ENCODE measurements at regions not wholly inside any gene's neighbourhood (a gene's known extent, or its start where the extent isn't known, plus 50 kb on each side); places are given as distances from the start of the nearest gene placed in this dataset.

- no peaks in the 10 kb centered on the region for H3K36me3 Mint-ChIP-seq (ENCODE audit: low read depth)
- no peaks in the 10 kb centered on the region for H3K4me1 Mint-ChIP-seq (ENCODE audit: low read depth)
- no peak overlapping the region for H3K4me3 Mint-ChIP-seq (ENCODE audit: unreplicated experiment)
- no peak overlapping the region for H3K27ac Mint-ChIP-seq (ENCODE audit: unreplicated experiment)
- peaks cover 9% of the 10 kb centered on the region for H3K27me3 Mint-ChIP-seq (ENCODE audit: low read depth)
- TF ChIP-seq CTCF (IDR thresholded peaks at IDR 0.05), result peak; percentile 47
- H3K9me3 Mint-ChIP-seq (ENCODE audit: low read depth), result peaks cover 4% of the 10 kb centered on the region
- no peak for DNase-seq (ENCODE audit: low spot score)
Observed at GRCh38 chr1:214816603-214817002, 213.6 kb downstream of the CENPF start.

GRCh38 chr1:214823311-214824117 lies 220.5 kb downstream of the CENPF start:
- no peak for TF ChIP-seq CTCF (IDR thresholded peaks at IDR 0.05)

GRCh38 chr1:214824763-214825162 lies 221.8 kb downstream of the CENPF start:
- no peak overlapping the region for H3K27ac Mint-ChIP-seq (ENCODE audit: unreplicated experiment)
- no peak for TF ChIP-seq CTCF (IDR thresholded peaks at IDR 0.05)
- no peak for DNase-seq (ENCODE audit: low spot score)

More at GRCh38 chr1:214823311-214824117, 220.5 kb downstream of the CENPF start:
- Mint-ChIP-seq H3K36me3 (ENCODE audit: low read depth) (peaks cover 1% of the 10 kb centered on the region), H3K27ac (ENCODE audit: unreplicated experiment) (no peak overlapping the region), H3K27me3 (ENCODE audit: low read depth) (peaks cover 8% of the 10 kb centered on the region), H3K4me3 (ENCODE audit: unreplicated experiment) (no peak overlapping the region), H3K4me1 (ENCODE audit: low read depth) (peaks cover 2% of the 10 kb centered on the region), H3K9me3 (ENCODE audit: low read depth) (peaks cover 26% of the 10 kb centered on the region)
- no peak for DNase-seq (ENCODE audit: low spot score)

GRCh38 chr1:214826619-214827018 lies 223.6 kb downstream of the CENPF start:
- no peak for DNase-seq (ENCODE audit: low spot score)
- Mint-ChIP-seq H3K9me3 (ENCODE audit: low read depth) (peaks cover 27% of the 10 kb centered on the region), H3K36me3 (ENCODE audit: low read depth) (peaks cover 1% of the 10 kb centered on the region)

More at GRCh38 chr1:214824763-214825162, 221.8 kb downstream of the CENPF start:
- Mint-ChIP-seq H3K27me3 (ENCODE audit: low read depth) (peaks cover 8% of the 10 kb centered on the region), H3K4me3 (ENCODE audit: unreplicated experiment) (no peak overlapping the region), H3K9me3 (ENCODE audit: low read depth) (peaks cover 27% of the 10 kb centered on the region), H3K36me3 (ENCODE audit: low read depth) (peaks cover 1% of the 10 kb centered on the region), H3K4me1 (ENCODE audit: low read depth) (peaks cover 2% of the 10 kb centered on the region)

GRCh38 chr1:214827883-214828282 lies 224.9 kb downstream of the CENPF start:
- Mint-ChIP-seq H3K9me3 (ENCODE audit: low read depth) (peaks cover 25% of the 10 kb centered on the region), H3K4me1 (ENCODE audit: low read depth) (peaks cover 2% of the 10 kb centered on the region), H3K4me3 (ENCODE audit: unreplicated experiment) (no peak overlapping the region), H3K27me3 (ENCODE audit: low read depth) (no peaks in the 10 kb centered on the region), H3K36me3 (ENCODE audit: low read depth) (peaks cover 1% of the 10 kb centered on the region), H3K27ac (ENCODE audit: unreplicated experiment) (no peak overlapping the region)
- no peak for TF ChIP-seq CTCF (IDR thresholded peaks at IDR 0.05)
- no peak for DNase-seq (ENCODE audit: low spot score)

More at GRCh38 chr1:214826619-214827018, 223.6 kb downstream of the CENPF start:
- Mint-ChIP-seq H3K4me1 (ENCODE audit: low read depth) (peaks cover 2% of the 10 kb centered on the region), H3K27ac (ENCODE audit: unreplicated experiment) (no peak overlapping the region), H3K27me3 (ENCODE audit: low read depth) (peaks cover 4% of the 10 kb centered on the region), H3K4me3 (ENCODE audit: unreplicated experiment) (no peak overlapping the region)
- no peak for TF ChIP-seq CTCF (IDR thresholded peaks at IDR 0.05)

Data from chondrocyte (in vitro differentiated cells).